Hindlimb muscle (tissue), 1 donor: ENCODE measurements at regions not wholly inside any gene's neighbourhood (a gene's known extent, or its start where the extent isn't known, plus 50 kb on each side); places are given as distances from the start of the nearest gene placed in this dataset.
"Not testable (repeated sequence)": the region's sequence is repeated elsewhere in the genome, so short reads cannot be mapped to it uniquely, and the experiment has no call there.

Experiments used
- DNase-seq: peaks from one replicate; pipeline ENCODE4 v3.0.0-alpha.2; 2013

- no peak for DNase-seq
Observed at GRCh38 chr12:105590571-105590970, 260.1 kb downstream of the C12orf75 start.

DNA sequence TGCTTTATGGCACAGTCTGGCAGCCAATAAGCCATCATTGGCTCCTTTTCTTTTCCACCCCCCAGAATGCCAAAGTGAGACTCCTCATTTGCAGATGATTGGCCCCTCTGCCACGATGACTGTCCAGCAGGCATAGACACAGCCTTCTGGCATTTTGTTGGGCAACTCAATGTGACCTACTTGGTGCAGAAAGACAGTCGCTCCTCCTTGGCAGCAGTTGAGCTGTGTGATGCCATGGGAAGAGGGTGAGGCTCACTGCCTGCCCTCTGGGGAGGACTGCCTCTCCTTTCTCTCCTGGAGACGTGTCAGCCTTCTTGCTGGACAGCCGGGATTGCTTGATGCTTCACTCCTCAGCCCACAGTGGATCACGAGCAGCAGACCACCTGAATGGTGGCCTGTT is 264.9 kb downstream of the C12orf75 start:
- DNase-seq, result no peak

- DNase-seq, result no peak
Observed at GRCh38 chr12:105596731-105597130, 266.2 kb downstream of the C12orf75 start.

DNA sequence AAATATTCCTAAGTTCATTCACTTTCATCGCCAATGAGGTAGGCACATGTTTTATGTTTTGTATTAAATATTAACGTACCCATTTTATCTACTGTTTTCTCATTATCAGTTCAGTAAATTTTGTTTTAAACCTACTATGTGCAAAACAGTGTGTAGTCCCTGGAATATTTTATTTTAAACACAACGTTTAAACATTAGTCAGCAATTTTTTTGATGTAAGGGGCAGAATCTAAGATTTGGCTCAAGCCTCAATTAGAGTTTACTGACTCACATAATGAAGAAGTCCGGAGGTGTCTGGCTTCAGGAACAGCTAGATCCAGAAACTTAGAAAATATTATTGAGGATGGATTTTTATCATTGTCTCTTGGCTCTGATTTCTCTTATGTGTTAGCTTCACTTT is 267.5 kb downstream of the C12orf75 start:
- DNase-seq, result no peak

GRCh38 chr12:105600911-105601545 is 270.5 kb downstream of the C12orf75 start:
- DNase-seq, result no peak

- DNase-seq, result not testable (repeated sequence)
Observed at GRCh38 chr12:105602312-105602711, 271.8 kb downstream of the C12orf75 start.

- DNase-seq, result not testable (repeated sequence)
Observed at GRCh38 chr12:105604281-105604680, 273.8 kb downstream of the C12orf75 start.

GRCh38 chr12:105606613-105607012 is 276.1 kb downstream of the C12orf75 start:
- not testable (repeated sequence) for DNase-seq

- not testable (repeated sequence) for DNase-seq
Observed at GRCh38 chr12:105609001-105609400, 278.5 kb downstream of the C12orf75 start.

GRCh38 chr12:105610459-105610858 is 280.0 kb downstream of the C12orf75 start:
- no peak for DNase-seq

DNA sequence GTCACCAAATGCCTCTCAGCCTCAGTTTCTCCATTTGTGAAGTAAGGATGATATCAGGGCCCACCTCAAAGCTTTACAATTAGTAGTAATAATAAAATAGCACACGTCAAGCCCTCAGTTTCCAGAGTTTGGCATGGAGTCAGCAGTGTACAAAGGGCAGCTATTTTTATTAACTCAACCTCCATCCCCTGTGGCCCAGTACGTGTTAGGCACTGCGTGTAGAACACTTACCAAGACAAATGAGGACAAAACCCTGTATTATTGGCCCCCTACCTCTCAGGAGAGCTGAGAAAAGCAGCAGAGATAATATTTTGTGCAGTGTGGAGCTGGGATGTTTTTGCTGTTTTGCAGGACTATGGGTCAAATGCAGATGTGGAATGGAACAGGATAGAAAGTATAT is 280.8 kb downstream of the C12orf75 start:
- DNase-seq, result no peak

- no peak for DNase-seq
Observed at GRCh38 chr12:105613269-105613668, 282.8 kb downstream of the C12orf75 start.

DNA sequence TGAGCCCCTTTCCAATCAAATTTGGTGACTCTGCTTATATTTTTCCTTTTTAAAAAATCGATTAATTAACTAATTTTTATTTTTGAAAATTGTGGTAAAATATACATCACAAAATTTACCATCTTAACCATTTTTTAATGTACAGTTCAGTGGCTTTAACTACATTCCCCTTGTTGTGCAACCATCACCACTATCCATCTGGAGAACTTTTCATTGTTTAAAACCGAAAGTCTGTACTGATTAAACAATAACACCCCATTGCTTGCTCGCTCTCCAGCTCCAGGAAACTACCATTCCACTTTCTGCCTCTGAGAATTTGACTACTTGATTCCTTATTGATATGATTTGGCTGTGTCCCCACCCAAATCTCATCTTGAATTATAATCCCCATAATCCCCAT is 283.4 kb downstream of the C12orf75 start:
- DNase-seq, result no peak

GRCh38 chr12:105616971-105617540 is 286.6 kb downstream of the C12orf75 start:
- no peak for DNase-seq

- DNase-seq, result no peak
Observed at GRCh38 chr12:105622220-105622619, 291.7 kb downstream of the C12orf75 start.

DNA sequence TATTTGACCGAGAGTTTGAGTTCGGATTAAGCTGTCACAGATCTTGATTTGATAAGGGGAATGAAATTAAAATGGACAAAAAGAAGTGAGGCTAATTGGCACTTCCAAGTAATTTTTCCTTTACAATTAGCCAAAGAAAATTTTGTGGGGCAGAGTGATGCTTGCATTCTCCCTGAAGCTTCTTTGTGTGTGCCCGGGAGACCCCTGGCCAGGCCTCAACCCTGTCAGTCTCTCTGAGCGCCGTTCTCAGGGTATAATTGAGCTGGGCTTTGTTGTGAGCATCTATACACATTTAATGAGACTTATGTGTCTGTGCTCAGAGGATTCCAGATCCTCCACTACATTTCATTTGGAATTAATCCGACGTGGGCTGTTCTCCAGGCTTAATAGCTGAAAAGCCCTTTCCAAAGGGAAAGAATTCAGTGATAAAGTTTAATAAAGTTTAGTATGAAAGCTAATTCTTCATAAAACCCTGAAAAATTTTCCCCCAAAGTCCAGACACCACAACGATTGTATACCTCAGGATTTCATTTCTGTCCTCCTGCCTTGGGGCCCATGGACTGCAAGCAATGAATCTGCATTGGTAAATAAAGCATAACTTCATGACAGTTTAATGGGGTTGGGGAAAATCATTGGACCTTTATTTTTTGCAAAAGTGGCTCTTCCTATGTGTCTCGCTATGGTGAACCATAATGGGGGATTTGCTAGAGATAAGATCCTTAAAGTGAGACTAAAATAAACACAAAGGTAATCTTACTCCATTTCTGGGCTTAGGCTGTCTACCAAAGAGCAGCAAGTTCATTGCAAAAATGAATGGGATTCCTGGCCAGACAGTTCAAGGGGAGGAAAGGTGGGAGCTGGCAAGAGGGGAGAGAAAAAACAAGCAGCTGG is 292.6 kb downstream of the C12orf75 start:
- DNase-seq, result no peak

GRCh38 chr12:105626653-105627052 is 296.2 kb downstream of the C12orf75 start:
- DNase-seq, result no peak

GRCh38 chr12:105637470-105637869 is 307.0 kb downstream of the C12orf75 start:
- DNase-seq, result no peak

- DNase-seq, result no peak
Observed at GRCh38 chr12:105640761-105641160, 310.3 kb downstream of the C12orf75 start.

DNA sequence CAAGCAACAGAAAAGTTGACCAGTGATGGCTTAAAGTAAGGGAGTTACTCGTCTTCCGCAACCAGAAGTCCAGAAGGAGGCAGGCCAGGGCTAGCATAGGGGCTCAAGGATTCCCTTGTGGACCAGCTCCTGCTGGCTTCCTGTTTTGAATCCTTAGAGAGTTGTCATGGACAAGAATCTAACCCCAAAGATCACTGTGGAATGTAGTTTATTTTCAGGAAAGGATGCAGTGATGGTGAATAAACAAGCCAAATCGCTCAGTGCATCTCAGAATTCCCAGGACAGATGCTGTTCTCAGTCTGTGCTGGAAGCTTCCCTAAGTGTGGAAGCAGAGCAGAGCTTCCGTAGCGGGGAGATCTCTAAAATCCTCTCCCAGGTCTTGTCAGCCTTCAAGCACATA is 311.3 kb downstream of the C12orf75 start:
- no peak for DNase-seq

GRCh38 chr12:105644770-105645169 is 314.3 kb downstream of the C12orf75 start:
- DNase-seq, result no peak

DNA sequence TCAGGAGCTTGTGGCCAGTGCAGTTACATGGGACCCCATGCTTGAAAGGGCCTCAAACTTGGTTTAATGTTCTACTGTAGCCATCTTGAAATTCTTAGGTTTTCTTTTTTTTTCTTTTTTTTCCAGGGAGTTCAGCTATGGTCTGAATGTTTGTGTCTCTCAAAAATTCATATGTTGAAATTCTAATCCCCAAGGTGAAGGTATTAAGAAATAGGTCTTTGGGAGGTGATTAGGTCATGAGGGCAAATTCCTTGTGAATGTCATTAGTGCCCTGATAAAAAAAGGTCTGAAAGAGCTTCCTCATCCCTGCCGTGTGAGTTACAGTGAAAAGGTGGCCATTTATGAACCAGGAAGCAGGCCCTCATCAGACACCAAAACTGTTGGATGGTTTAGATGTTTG is 324.1 kb downstream of the C12orf75 start:
- no peak for DNase-seq

DNA sequence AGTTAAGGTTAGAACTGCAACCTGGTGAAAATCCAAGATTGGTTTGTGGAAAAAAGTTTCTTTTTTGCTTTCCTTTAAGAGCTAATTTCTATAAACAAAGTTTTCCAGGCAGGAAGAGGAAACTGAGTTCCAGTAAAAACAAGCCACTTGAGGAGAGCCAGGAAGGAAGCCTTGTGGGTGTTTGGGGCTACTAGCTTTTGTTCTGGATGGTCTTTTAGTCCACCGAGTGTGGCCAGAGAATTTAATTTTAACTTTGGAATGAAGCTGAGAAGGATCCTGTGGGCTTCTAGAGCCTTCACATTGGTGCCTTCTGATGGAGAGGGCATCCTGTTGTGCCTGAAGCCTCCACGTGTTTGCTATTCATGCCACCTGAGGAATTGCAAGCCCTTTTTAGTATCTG is 327.9 kb downstream of the C12orf75 start:
- no peak for DNase-seq
